ENCODE measurements at regions not wholly inside any gene's neighbourhood (a gene's known extent, or its start where the extent isn't known, plus 50 kb on each side); places are given as distances from the start of the nearest gene placed in this dataset.

DNA sequence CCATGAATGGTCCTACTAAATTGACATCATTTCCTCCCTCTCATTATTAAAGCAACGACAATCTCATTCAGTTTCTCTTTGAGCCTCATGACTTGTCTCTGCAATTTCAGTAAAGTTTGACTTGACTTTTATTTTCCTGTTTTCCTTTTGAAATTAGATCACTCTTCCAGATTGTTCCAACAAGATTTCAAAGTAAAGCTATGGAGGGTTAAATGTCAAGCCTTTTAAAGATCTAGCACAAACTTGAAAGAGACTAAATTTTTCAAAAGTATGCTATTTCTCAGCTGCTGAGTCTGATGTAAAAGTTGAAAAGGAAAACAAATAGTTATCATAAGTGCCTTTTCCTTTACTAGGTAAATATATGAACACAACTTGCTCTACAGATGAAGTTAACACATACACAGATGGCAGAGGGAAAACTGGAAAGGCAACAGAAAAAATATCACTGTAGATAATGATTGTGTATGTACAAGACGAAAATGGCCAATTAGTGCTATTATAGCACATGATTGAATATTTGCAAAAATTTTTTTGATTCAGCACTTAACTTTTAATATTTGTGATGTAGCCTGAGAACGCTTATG is 200.6 kb downstream of the WDR11 start:
- H3K9me3 ChIP-seq = no peaks in the 10 kb centered on the region
- no peaks in the 10 kb centered on the region for H3K36me3 ChIP-seq
- H3K4me3 ChIP-seq = no peak overlapping the region
- no peak overlapping the region for H3K9ac ChIP-seq (ENCODE audit: low read depth in 2 of 2, low read length in 2 of 2)
- no peaks in the 10 kb centered on the region for H3K27me3 ChIP-seq
- TF ChIP-seq, protein P1, sequence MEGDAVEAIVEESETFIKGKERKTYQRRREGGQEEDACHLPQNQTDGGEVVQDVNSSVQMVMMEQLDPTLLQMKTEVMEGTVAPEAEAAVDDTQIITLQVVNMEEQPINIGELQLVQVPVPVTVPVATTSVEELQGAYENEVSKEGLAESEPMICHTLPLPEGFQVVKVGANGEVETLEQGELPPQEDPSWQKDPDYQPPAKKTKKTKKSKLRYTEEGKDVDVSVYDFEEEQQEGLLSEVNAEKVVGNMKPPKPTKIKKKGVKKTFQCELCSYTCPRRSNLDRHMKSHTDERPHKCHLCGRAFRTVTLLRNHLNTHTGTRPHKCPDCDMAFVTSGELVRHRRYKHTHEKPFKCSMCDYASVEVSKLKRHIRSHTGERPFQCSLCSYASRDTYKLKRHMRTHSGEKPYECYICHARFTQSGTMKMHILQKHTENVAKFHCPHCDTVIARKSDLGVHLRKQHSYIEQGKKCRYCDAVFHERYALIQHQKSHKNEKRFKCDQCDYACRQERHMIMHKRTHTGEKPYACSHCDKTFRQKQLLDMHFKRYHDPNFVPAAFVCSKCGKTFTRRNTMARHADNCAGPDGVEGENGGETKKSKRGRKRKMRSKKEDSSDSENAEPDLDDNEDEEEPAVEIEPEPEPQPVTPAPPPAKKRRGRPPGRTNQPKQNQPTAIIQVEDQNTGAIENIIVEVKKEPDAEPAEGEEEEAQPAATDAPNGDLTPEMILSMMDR (IDR thresholded peaks at IDR 0.05) = no peak
- H3K4me1 ChIP-seq = no peaks in the 10 kb centered on the region
- no peak overlapping the region for H3K27ac ChIP-seq
- no peak for DNase-seq
- intact Hi-C loops (cut with DNase I) = no loop called here

DNA sequence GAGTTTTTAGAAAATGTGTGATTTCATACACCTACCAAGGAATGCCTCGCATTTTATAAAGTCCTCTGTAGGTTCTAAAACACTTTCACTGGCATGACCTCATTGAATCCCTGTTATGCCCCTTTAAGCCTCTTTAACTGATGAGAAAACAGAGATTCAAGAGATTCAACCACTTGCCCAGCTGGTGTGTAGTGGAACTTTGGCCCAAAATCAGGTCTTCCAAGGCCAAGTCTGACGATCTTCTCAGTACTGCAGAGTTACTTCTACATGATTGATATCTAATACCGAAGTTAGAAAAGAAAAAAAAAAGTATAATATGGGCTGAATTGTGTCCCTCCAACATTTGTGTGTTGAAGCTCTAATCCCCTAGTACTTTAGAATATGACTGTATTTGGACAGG is 202.0 kb downstream of the WDR11 start:
- no peak for DNase-seq
- H3K4me3 ChIP-seq = no peak overlapping the region
- no peaks in the 10 kb centered on the region for H3K36me3 ChIP-seq
- no peak overlapping the region for H3K27ac ChIP-seq
- H3K27me3 ChIP-seq = no peaks in the 10 kb centered on the region
- H3K4me1 ChIP-seq = no peaks in the 10 kb centered on the region
- H3K9me3 ChIP-seq = no peaks in the 10 kb centered on the region
- intact Hi-C loops (cut with DNase I) = no loop called here
- TF ChIP-seq, protein P1 (IDR thresholded peaks at IDR 0.05) = no peak
- H3K9ac ChIP-seq (ENCODE audit: low read depth in 2 of 2, low read length in 2 of 2) = no peak overlapping the region

DNA sequence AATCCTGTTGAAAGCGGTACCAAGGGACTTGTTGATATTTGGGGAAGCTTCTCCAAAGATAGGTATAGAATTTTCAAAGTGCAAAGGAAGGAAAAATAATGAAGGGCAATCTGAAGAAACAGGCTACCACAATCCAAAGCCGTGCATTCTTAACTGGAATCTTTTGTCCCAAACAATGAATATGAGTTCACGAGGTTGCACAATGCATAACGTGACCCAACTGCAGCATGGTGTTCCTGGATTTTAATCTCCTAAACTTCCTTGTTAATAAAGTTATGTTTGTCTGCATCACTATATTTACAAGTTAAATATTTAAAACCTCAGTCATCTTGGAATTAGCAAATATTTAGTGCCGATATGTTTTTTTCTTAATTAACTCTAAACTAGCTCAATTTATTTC is 203.7 kb downstream of the WDR11 start:
- TF ChIP-seq, protein P1 (IDR thresholded peaks at IDR 0.05) = no peak
- intact Hi-C loops (cut with DNase I) = no loop called here
- H3K4me3 ChIP-seq = no peak overlapping the region
- H3K4me1 ChIP-seq = no peaks in the 10 kb centered on the region
- H3K27me3 ChIP-seq = no peaks in the 10 kb centered on the region
- no peak for DNase-seq
- H3K27ac ChIP-seq = no peak overlapping the region
- no peaks in the 10 kb centered on the region for H3K36me3 ChIP-seq
- no peaks in the 10 kb centered on the region for H3K9me3 ChIP-seq
- no peak overlapping the region for H3K9ac ChIP-seq (ENCODE audit: low read depth in 2 of 2, low read length in 2 of 2)

DNA sequence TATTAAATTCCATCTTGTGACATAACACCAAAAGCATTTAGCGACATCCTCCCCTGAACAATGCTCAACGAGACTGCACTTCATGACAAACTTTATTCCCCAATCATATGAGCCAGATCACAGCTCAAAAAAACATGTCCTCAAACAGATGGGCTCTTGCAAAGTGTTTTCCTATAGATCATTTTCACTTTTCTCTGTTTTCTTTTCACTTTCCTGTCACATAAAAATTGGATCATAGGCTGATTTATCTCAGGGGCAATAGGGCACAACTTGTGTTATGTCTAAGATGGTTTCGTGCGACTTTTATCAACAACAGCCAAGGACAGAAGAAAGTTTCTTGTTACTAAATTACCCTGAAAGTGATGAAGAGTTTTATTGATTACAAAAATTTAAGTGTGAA is 206.1 kb downstream of the WDR11 start:
- Histone ChIP-seq H3K4me3 (no peak overlapping the region), H3K27ac (no peak overlapping the region), H3K9me3 (no peaks in the 10 kb centered on the region), H3K27me3 (no peaks in the 10 kb centered on the region), H3K9ac (ENCODE audit: low read depth in 2 of 2, low read length in 2 of 2) (no peak overlapping the region), H3K4me1 (no peaks in the 10 kb centered on the region), H3K36me3 (no peaks in the 10 kb centered on the region)
- no peak for DNase-seq
- TF ChIP-seq, protein P1 (IDR thresholded peaks at IDR 0.05) = no peak
- intact Hi-C loops (cut with DNase I) = no loop called here

DNA sequence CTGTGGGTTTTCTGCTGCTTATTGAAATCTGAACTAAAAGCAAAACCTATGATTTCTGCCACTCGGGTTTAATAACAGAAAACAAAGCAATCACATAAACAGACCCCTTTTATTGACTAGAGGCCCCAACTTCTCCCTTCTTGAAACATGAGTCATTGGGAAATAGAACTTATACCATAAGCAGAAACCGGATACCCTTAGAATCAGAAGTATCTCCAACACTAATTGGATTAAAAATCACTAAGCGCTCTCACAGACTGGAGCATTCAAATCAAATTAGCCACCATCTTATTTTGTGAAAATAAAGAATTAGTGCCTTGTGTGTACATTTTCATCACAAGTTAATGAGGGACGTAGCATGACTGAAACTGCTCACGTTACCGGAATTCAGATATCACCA is 206.9 kb downstream of the WDR11 start:
- TF ChIP-seq, protein P1 (IDR thresholded peaks at IDR 0.05) = no peak
- no peak overlapping the region for H3K4me3 ChIP-seq
- intact Hi-C loops (cut with DNase I) = no loop called here
- no peak overlapping the region for H3K27ac ChIP-seq
- no peaks in the 10 kb centered on the region for H3K36me3 ChIP-seq
- H3K9me3 ChIP-seq = no peaks in the 10 kb centered on the region
- H3K27me3 ChIP-seq = no peaks in the 10 kb centered on the region
- peaks cover under 1% of the 10 kb centered on the region for H3K4me1 ChIP-seq
- no peak overlapping the region for H3K9ac ChIP-seq (ENCODE audit: low read depth in 2 of 2, low read length in 2 of 2)
- no peak for DNase-seq
